HL-60 (cell line): ENCODE measurements at regions not wholly inside any gene's neighbourhood (a gene's known extent, or its start where the extent isn't known, plus 50 kb on each side); places are given as distances from the start of the nearest gene placed in this dataset.

Experiments
- DNase-seq, 2 experiments: peaks; one replicate each; pipeline ENCODE4 v3.0.0-alpha.2; 2010 to 2020; ENCODE audit warnings: low read depth in 1 of 2, low spot score in 1 of 2
- H3K27ac ChIP-seq: fragments of 250-450 bp; sonication (Bioruptor Pico); replicated peaks from 2 replicates; pipeline ENCODE4 v1.5.1; 2020; ENCODE audit warnings: mild to moderate bottlenecking, moderate library complexity
- H3K27me3 ChIP-seq: fragments of 250-450 bp; sonication (Bioruptor Pico); 2 replicates; pipeline ENCODE4 v1.5.1; 2021; ENCODE audit warnings: mild to moderate bottlenecking, moderate library complexity; ENCODE audit not compliant: insufficient read depth, poor library complexity, severe bottlenecking
- H3K4me3 ChIP-seq: replicated peaks from 2 replicates; pipeline ENCODE4 v1.5.1; 2011; ENCODE audit warnings: mild to moderate bottlenecking, control low read depth, low read length; ENCODE audit not compliant: insufficient read depth
- GABPA ChIP-seq: IDR thresholded peaks from 2 replicates; pipeline ENCODE4 v1.6.1; 2012; ENCODE audit warnings: low read depth
- POLR2AphosphoS5 ChIP-seq: IDR thresholded peaks from 2 replicates; pipeline ENCODE4 v1.6.1; 2012; ENCODE audit warnings: low read depth
- SPI1 ChIP-seq: IDR thresholded peaks from 2 replicates; pipeline ENCODE4 v1.6.1; 2012; ENCODE audit warnings: low read depth, mild to moderate bottlenecking, borderline replicate concordance
- TF ChIP-seq, protein P1 (sequence below): IDR thresholded peaks from one replicate; pipeline ENCODE4 v1.5.1; 2011; ENCODE audit warnings: low read length, control low read depth, inconsistent platforms; ENCODE audit not compliant: insufficient read depth
- TF ChIP-seq, protein P2 (sequence below): IDR thresholded peaks from 2 replicates; pipeline ENCODE4 v1.6.1; 2012; ENCODE audit warnings: low read depth; ENCODE audit not compliant: insufficient replicate concordance

DNA sequence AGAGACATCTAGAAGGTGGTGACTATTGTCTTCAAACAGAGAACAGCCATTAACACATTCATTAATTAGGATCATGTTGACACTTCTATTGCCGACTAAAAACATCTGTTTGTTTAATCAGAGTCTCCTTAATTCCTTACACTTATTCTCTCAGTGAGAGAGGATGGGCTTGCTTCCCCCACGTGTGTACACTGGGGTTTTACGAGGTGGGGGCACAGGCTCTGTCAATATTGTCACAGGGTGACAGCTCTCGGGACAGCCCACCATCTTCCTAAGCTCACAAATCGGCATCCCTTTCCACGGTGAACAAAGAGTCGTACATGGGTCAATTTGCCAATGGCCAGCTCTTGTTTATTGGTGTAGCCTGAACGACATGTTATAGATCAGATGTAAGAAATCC lies 413.2 kb downstream of the MIAT start:
- H3K27ac ChIP-seq, result no peak overlapping the region
- no peak for TF ChIP-seq GABPA
- TF ChIP-seq, protein P1, sequence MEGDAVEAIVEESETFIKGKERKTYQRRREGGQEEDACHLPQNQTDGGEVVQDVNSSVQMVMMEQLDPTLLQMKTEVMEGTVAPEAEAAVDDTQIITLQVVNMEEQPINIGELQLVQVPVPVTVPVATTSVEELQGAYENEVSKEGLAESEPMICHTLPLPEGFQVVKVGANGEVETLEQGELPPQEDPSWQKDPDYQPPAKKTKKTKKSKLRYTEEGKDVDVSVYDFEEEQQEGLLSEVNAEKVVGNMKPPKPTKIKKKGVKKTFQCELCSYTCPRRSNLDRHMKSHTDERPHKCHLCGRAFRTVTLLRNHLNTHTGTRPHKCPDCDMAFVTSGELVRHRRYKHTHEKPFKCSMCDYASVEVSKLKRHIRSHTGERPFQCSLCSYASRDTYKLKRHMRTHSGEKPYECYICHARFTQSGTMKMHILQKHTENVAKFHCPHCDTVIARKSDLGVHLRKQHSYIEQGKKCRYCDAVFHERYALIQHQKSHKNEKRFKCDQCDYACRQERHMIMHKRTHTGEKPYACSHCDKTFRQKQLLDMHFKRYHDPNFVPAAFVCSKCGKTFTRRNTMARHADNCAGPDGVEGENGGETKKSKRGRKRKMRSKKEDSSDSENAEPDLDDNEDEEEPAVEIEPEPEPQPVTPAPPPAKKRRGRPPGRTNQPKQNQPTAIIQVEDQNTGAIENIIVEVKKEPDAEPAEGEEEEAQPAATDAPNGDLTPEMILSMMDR, result no peak
- TF ChIP-seq, protein P2, sequence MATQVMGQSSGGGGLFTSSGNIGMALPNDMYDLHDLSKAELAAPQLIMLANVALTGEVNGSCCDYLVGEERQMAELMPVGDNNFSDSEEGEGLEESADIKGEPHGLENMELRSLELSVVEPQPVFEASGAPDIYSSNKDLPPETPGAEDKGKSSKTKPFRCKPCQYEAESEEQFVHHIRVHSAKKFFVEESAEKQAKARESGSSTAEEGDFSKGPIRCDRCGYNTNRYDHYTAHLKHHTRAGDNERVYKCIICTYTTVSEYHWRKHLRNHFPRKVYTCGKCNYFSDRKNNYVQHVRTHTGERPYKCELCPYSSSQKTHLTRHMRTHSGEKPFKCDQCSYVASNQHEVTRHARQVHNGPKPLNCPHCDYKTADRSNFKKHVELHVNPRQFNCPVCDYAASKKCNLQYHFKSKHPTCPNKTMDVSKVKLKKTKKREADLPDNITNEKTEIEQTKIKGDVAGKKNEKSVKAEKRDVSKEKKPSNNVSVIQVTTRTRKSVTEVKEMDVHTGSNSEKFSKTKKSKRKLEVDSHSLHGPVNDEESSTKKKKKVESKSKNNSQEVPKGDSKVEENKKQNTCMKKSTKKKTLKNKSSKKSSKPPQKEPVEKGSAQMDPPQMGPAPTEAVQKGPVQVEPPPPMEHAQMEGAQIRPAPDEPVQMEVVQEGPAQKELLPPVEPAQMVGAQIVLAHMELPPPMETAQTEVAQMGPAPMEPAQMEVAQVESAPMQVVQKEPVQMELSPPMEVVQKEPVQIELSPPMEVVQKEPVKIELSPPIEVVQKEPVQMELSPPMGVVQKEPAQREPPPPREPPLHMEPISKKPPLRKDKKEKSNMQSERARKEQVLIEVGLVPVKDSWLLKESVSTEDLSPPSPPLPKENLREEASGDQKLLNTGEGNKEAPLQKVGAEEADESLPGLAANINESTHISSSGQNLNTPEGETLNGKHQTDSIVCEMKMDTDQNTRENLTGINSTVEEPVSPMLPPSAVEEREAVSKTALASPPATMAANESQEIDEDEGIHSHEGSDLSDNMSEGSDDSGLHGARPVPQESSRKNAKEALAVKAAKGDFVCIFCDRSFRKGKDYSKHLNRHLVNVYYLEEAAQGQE, result no peak
- TF ChIP-seq POLR2AphosphoS5, result no peak
- no peak for TF ChIP-seq SPI1
- DNase-seq, result no peak

DNA sequence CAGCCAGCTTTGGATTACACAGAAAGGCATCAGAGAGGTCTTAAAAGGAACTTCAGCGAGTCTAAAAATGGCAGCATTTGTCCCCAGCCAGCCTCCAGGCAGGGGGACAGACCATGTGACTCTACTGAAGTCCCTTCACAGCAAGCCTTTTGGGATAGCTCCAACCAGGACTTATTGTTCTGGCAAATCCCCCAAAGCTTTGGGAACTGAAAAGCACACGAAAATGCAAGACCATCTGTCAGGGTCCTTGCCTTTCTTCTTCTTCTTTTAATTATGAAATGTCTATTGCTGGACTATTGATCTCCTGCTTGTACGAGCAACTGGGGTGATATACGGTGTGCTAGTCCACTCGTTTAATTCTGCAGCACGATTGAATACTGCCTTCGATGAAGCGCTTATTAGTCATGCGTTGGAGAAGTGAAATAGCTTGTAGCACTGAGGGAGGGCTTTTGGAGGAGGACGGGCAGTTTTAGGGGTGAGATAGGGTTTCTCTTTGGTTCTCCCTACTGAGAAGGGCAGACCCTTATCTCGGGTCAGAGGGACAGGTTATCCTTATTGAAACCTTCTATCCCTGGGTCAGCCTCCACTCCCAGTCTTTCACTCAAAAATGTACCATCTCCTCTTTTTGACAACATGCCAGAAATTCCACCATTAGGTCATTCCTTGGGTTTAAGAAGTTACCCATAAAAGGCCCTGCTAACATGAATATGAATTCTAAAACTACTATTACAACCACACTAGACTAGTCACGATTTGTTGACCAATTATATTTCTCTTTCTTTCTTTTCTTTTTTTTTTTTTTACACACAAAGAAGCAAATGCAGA lies 416.4 kb downstream of the MIAT start:
- no peak for DNase-seq
- TF ChIP-seq, protein P1, result no peak
- TF ChIP-seq GABPA (no peak), POLR2AphosphoS5 (no peak), SPI1 (no peak)
- TF ChIP-seq, protein P2, result no peak
- H3K4me3 ChIP-seq, result no peak overlapping the region
- H3K27me3 ChIP-seq, result no peaks in the 10 kb centered on the region
- no peak overlapping the region for H3K27ac ChIP-seq

More for the DNA sequence above, 413.2 kb downstream of the MIAT start:
- Histone ChIP-seq H3K4me3 (no peak overlapping the region), H3K27me3 (no peaks in the 10 kb centered on the region)

DNA sequence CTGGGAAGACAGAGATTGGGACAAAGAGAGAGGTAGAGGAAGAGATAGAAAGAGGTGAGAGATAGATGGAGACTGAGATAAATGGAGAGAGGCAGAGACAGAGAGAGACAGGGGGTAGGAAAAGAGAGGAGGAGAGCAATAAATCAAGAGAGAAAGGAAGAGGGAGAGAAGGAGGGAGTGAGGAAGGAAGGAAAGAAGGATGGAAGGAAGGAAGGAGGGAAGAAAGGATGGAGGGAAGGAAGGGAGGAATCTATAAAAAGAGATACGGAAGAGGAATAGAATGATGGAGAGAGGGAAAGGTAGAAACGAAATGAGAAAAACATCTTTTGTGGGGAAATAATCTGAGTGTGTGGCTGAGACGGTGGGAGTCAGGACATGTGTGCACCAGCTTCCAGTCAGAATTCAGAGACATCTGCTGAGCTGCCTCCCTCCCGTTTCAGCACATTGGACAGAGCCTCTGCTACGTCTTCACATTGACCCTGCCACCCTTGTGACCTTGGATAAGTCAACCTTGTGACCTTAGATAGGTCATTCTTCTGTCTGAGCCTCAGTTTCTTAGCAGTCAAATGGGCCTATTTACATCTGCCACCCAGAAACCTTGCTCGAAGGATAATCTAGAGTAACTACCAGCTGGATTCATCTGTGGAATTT lies 417.8 kb downstream of the MIAT start:
- TF ChIP-seq, protein P2, result peak; percentile 91
- TF ChIP-seq, protein P1, result no peak
- Histone ChIP-seq H3K4me3 (no peak overlapping the region), H3K27me3 (no peaks in the 10 kb centered on the region), H3K27ac (no peak overlapping the region)
- no peak for DNase-seq
